ENCODE measurements at regions not wholly inside any gene's neighbourhood (a gene's known extent, or its start where the extent isn't known, plus 50 kb on each side); places are given as distances from the start of the nearest gene placed in this dataset.
A peak's percentile ranks its signal among the peaks of the same experiment; 100 is the strongest.
"Not testable (repeated sequence)": the region's sequence is repeated elsewhere in the genome, so short reads cannot be mapped to it uniquely, and the experiment has no call there.

DNA sequence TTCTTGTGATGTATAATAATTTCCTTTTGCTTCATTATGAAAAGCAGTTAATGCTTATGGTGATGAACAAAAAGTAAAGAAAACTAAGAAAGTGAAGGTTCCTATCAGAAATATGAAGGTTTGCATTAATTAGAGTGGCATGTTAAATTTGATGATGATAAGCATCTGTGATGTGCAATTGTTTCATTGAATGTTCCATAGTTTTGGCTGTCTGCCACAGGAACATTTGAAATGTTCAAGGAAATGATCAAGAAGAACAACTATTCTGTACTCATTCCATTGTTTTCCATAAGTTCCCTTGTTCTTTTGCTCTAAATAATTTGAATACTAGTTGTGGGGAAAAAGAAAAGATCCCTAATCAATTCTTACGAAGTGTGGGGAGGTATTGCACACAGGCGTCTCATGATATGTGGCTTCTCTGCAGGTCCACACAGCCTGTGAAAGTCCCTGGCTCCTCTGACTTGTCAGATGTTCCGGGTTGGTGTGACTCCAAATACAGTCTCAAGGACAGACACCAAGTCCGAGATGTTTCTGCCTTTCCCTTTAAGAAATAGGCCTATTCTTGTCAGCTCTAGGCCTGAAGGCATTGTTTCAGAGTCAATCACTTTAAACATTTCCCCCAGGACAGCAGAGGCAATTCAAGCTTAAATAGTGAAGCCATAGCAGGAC is 152.6 kb upstream of the MAST4 start:
- no peak overlapping the region for H3K9ac ChIP-seq (ENCODE audit: low read length)
- H3K4me3 ChIP-seq (ENCODE audit: low read length): no peak overlapping the region
- peaks cover 10% of the 10 kb centered on the region for H3K4me1 ChIP-seq (ENCODE audit: control insufficient read depth, insufficient read depth, low read length)
- DNase-seq (ENCODE audit: low read depth): no peak
- H3K27me3 ChIP-seq (replicated peaks; ENCODE audit: control insufficient read depth, insufficient read depth, low read length): no peaks in the 10 kb centered on the region
- no peaks in the 10 kb centered on the region for H3K36me3 ChIP-seq (ENCODE audit: control insufficient read depth, insufficient read depth, low read length, severe bottlenecking)
- no peaks in the 10 kb centered on the region for H3K9me3 ChIP-seq (ENCODE audit: control insufficient read depth, low read length)

DNA sequence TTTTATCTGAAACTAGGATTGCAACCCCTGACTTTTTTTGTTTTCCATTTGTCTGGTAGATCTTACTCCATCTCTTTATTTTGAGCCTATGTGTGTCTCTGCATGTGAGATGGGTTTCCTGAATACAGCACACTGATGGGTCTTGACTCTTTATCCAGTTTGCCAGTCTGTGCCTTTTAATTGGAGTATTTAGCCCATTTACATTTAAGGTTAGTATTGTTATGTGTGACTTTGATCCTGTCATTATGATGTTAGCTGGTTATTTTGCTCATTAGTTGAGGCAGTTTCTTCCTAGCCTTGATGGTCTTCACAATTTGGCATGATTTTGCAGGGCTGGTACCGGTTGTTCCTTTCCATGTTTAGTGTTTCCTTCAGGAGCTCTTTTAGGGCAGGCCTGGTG is 148.1 kb upstream of the MAST4 start:
- not testable (repeated sequence) for H3K9me3 ChIP-seq (ENCODE audit: control insufficient read depth, low read length); H3K36me3 ChIP-seq (ENCODE audit: control insufficient read depth, insufficient read depth, low read length, severe bottlenecking); H3K4me1 ChIP-seq (ENCODE audit: control insufficient read depth, insufficient read depth, low read length); H3K27me3 ChIP-seq (replicated peaks; ENCODE audit: control insufficient read depth, insufficient read depth, low read length); DNase-seq (ENCODE audit: low read depth); H3K4me3 ChIP-seq (ENCODE audit: low read length); H3K9ac ChIP-seq (ENCODE audit: low read length)

DNA sequence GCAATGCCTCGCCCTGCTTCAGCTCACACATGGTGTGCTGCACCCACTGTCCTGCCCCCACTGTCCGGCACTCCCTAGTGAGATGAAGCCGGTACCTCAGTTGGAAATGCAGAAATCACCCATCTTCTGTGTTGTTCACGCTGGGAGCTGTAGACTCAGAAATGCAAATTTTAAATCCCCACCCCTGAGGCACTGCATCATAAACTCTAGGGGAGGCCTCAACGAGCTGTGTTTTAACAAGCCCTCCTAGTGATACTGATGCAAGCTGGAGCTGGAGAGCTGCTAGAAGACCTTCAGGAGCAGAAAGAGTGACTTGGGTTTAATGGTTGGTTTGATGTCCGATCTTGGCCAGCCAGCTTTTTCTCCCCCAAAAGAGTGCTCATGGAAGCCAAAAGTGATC is 146.0 kb upstream of the MAST4 start:
- Histone ChIP-seq H3K4me1 (ENCODE audit: control insufficient read depth, insufficient read depth, low read length) (no peaks in the 10 kb centered on the region), H3K9ac (ENCODE audit: low read length) (no peak overlapping the region), H3K27me3 (replicated peaks; ENCODE audit: control insufficient read depth, insufficient read depth, low read length) (no peaks in the 10 kb centered on the region), H3K4me3 (ENCODE audit: low read length) (no peak overlapping the region), H3K36me3 (ENCODE audit: control insufficient read depth, insufficient read depth, low read length, severe bottlenecking) (no peaks in the 10 kb centered on the region), H3K9me3 (ENCODE audit: control insufficient read depth, low read length) (no peaks in the 10 kb centered on the region)
- no peak for DNase-seq (ENCODE audit: low read depth)

DNA sequence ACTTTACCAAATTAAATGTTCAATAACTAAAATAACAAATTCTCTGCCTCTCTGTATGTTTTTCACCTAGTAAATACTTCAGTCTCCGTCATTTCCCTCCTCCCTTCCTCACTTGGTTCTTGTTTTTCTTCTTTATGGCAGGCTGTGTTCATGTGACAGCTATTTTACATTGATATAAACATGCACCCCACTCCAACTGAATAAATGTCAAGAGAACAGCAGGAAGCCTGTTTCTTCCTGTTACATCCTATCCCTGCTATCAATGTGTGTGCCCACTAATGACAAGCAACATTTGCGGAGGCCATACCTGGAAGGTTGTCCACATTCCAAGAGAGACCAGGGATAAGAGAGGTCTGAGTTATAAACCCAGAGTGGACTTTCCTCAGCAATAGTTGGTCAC is 145.2 kb upstream of the MAST4 start:
- Histone ChIP-seq H3K9ac (ENCODE audit: low read length) (no peak overlapping the region), H3K27me3 (replicated peaks; ENCODE audit: control insufficient read depth, insufficient read depth, low read length) (no peaks in the 10 kb centered on the region)
- no peak for DNase-seq (ENCODE audit: low read depth)

DNA sequence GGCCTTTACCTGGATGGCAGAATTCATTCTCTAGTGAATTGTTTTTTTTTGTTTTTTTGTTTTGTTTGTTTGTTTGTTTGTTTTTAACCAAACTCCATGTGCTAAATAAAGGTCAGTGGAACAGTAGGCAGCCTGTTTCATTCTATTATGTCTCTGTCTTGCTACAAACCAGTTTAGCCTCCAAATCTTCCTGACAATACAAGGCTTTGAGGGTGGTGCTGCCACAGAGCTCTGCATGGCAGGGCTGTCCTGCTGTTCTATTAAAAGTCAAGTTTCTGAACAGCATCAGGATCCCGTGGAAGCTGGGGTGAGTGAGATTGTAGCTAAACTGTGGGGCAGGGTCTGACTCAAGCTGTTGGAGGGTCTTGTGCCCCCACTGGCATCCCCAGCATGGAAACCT is 144.1 kb upstream of the MAST4 start:
- Histone ChIP-seq H3K4me1 (ENCODE audit: control insufficient read depth, insufficient read depth, low read length) (no peaks in the 10 kb centered on the region), H3K4me3 (ENCODE audit: low read length) (no peak overlapping the region), H3K27me3 (replicated peaks; ENCODE audit: control insufficient read depth, insufficient read depth, low read length) (no peaks in the 10 kb centered on the region), H3K9me3 (ENCODE audit: control insufficient read depth, low read length) (no peaks in the 10 kb centered on the region), H3K36me3 (ENCODE audit: control insufficient read depth, insufficient read depth, low read length, severe bottlenecking) (no peaks in the 10 kb centered on the region), H3K9ac (ENCODE audit: low read length) (no peak overlapping the region)
- DNase-seq (ENCODE audit: low read depth): no peak

More for the DNA sequence above, 145.2 kb upstream of the MAST4 start:
- H3K4me3 ChIP-seq (ENCODE audit: low read length): no peak overlapping the region
- H3K36me3 ChIP-seq (ENCODE audit: control insufficient read depth, insufficient read depth, low read length, severe bottlenecking): no peaks in the 10 kb centered on the region
- no peaks in the 10 kb centered on the region for H3K9me3 ChIP-seq (ENCODE audit: control insufficient read depth, low read length)
- H3K4me1 ChIP-seq (ENCODE audit: control insufficient read depth, insufficient read depth, low read length): no peaks in the 10 kb centered on the region

DNA sequence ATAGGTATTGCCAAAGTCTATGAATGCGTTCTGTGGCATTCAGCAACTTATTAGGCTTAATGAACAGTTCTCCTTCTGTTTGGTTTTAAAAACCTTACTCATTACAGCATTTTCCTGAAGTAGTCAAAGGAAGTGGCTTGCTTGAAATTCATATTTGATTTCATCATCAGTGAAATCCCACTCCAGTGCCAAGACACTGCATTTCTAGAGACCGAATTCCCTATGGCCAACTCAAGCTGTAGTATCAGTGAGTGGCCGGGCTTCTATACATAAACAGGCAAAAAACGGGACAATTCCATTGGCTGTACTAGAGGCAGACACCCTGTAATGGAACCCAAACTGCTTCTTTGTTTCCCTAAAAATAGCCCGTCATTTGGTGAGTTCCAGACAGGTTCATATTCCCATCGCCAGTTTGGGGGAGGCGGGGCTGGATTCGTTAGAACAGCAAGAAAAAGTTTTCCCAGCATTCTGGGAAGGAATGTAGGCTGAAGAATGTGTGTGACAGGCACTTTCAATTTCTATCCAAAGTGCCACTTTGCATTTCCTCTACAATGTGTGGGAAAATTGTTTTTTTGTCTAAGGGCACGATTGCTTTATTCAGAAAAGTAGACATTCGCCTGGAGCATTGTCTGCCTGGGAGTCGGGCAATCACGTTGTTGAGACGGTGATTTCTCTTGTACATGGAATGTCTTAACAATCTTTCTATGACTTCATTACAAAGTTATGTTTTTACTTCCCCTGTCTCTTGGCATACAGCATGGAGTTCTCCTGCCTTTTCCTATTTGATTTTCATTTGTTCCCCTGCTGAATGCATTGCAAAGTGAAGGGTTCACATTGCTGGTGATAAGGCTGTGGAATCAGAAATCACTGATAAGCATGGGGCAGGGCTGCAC is 141.8 kb upstream of the MAST4 start:
- H3K9me3 ChIP-seq (ENCODE audit: control insufficient read depth, low read length): peaks cover 3% of the 10 kb centered on the region
- no peaks in the 10 kb centered on the region for H3K27me3 ChIP-seq (replicated peaks; ENCODE audit: control insufficient read depth, insufficient read depth, low read length)
- no peaks in the 10 kb centered on the region for H3K36me3 ChIP-seq (ENCODE audit: control insufficient read depth, insufficient read depth, low read length, severe bottlenecking)
- no peak overlapping the region for H3K9ac ChIP-seq (ENCODE audit: low read length)
- peak; percentile 1 for DNase-seq (ENCODE audit: low read depth)
- H3K4me1 ChIP-seq (ENCODE audit: control insufficient read depth, insufficient read depth, low read length): no peaks in the 10 kb centered on the region
- no peak overlapping the region for H3K4me3 ChIP-seq (ENCODE audit: low read length)

DNA sequence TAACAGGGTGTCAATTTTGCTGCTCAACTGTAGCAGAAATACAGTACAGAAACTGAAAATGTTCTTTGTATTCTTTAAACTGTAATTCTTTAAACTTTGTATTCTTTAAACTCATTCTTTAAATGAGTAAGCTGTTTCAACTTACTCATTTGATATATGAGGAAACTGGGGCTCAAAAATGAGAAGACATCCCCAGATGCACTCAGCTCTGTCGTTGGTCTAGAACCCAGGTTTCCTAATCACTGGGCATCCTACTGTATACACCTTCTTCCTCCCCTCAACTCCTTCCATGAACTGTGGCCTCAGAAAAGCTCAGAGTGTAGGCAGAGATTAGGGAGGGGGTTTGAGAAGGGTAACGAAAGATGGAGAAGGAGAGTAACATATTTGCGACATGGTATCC is 136.5 kb upstream of the MAST4 start:
- Histone ChIP-seq H3K4me1 (ENCODE audit: control insufficient read depth, insufficient read depth, low read length) (no peaks in the 10 kb centered on the region), H3K9me3 (ENCODE audit: control insufficient read depth, low read length) (peaks cover 13% of the 10 kb centered on the region), H3K9ac (ENCODE audit: low read length) (no peak overlapping the region), H3K36me3 (ENCODE audit: control insufficient read depth, insufficient read depth, low read length, severe bottlenecking) (no peaks in the 10 kb centered on the region), H3K27me3 (replicated peaks; ENCODE audit: control insufficient read depth, insufficient read depth, low read length) (no peaks in the 10 kb centered on the region), H3K4me3 (ENCODE audit: low read length) (no peak overlapping the region)
- DNase-seq (ENCODE audit: low read depth): no peak

DNA sequence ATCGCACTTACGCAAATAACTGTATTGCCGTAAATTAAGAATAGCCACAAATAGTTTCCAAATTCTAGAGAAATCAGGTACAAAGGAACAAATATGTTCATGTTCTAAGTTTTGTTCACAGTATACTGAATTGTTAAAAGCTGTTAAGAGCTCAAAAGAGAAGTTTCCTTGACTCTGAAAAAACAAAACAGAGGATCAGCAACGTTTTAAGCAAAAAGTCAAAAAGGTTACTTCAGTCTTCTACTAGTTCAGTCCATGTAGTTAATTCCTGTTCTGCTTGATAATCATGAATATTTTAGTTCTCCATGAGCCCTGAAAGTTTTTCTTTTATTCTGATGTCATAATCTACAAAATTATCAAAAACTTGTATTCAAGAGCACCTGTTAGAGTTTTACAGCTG is 128.6 kb upstream of the MAST4 start:
- DNase-seq (ENCODE audit: low read depth): no peak
- Histone ChIP-seq H3K9me3 (ENCODE audit: control insufficient read depth, low read length) (peaks cover 33% of the 10 kb centered on the region), H3K4me3 (ENCODE audit: low read length) (no peak overlapping the region), H3K27me3 (replicated peaks; ENCODE audit: control insufficient read depth, insufficient read depth, low read length) (no peaks in the 10 kb centered on the region), H3K36me3 (ENCODE audit: control insufficient read depth, insufficient read depth, low read length, severe bottlenecking) (no peaks in the 10 kb centered on the region), H3K9ac (ENCODE audit: low read length) (no peak overlapping the region), H3K4me1 (ENCODE audit: control insufficient read depth, insufficient read depth, low read length) (no peaks in the 10 kb centered on the region)

DNA sequence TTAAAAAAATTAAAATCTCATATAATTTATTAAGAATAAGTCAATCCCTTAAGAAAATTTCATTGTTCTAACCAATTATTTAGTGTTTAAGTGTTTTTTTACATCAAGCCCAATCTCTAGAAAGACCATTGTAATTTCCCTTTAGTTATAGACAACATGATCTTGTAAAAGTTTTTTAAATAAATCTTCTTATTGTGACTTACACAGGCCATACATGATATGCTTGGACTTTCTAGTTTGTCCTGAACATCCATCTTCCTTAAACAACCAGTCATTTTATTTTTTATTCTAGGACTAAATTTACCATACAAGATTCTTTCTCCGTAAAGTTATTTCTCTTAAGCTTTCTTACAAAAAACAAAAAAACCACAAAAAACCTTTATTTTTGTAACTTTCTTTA is 126.5 kb upstream of the MAST4 start:
- Histone ChIP-seq H3K9ac (ENCODE audit: low read length) (no peak overlapping the region), H3K27me3 (replicated peaks; ENCODE audit: control insufficient read depth, insufficient read depth, low read length) (no peaks in the 10 kb centered on the region), H3K4me1 (ENCODE audit: control insufficient read depth, insufficient read depth, low read length) (no peaks in the 10 kb centered on the region), H3K9me3 (ENCODE audit: control insufficient read depth, low read length) (peaks cover 28% of the 10 kb centered on the region), H3K36me3 (ENCODE audit: control insufficient read depth, insufficient read depth, low read length, severe bottlenecking) (no peaks in the 10 kb centered on the region), H3K4me3 (ENCODE audit: low read length) (no peak overlapping the region)
- DNase-seq (ENCODE audit: low read depth): no peak

DNA sequence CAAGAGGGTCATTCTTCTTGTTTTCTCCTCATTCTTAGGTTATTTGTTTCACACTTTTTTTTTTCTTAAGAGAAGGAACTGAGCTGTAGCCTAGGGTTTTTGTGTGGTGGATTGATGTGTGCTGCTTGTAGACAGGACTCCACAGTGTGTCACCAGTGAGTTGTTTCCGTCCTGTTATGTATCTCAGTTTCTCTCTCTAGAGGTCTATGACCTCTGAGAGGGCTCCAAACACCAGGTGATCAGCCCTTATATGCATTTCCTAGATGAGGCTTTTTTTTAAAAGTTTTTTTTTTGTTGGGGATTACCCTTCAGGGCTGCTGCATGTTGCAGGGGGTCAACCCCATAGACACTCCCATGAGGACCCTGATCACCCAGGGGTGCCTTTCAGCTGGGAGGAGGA is 124.2 kb upstream of the MAST4 start:
- Histone ChIP-seq H3K9me3 (ENCODE audit: control insufficient read depth, low read length) (peaks cover 30% of the 10 kb centered on the region), H3K4me3 (ENCODE audit: low read length) (no peak overlapping the region), H3K27me3 (replicated peaks; ENCODE audit: control insufficient read depth, insufficient read depth, low read length) (no peaks in the 10 kb centered on the region), H3K36me3 (ENCODE audit: control insufficient read depth, insufficient read depth, low read length, severe bottlenecking) (no peaks in the 10 kb centered on the region), H3K4me1 (ENCODE audit: control insufficient read depth, insufficient read depth, low read length) (no peaks in the 10 kb centered on the region), H3K9ac (ENCODE audit: low read length) (no peak overlapping the region)
- no peak for DNase-seq (ENCODE audit: low read depth)

DNA sequence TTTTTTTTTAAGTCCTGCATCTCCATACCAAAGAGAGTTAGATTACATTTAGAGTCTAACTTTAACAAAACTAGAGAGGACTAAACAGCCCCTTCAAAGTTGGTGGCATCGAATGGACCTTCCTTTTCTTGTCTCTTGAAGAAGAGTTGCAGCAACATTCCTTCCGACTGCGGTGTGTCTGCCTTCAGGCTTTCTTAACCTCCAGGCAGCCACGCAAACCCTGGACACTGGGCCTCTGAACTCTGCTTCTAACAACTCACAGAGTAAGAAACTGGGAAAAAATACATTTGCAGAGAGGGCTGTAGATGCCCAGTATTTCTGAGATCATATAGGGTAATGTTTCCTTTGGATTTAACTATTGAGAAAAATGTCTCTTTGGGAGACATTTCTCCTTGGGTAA is 120.5 kb upstream of the MAST4 start:
- Histone ChIP-seq H3K36me3 (ENCODE audit: control insufficient read depth, insufficient read depth, low read length, severe bottlenecking) (no peaks in the 10 kb centered on the region), H3K27me3 (replicated peaks; ENCODE audit: control insufficient read depth, insufficient read depth, low read length) (no peaks in the 10 kb centered on the region), H3K4me3 (ENCODE audit: low read length) (no peak overlapping the region), H3K9me3 (ENCODE audit: control insufficient read depth, low read length) (peaks cover 5% of the 10 kb centered on the region), H3K9ac (ENCODE audit: low read length) (no peak overlapping the region), H3K4me1 (ENCODE audit: control insufficient read depth, insufficient read depth, low read length) (no peaks in the 10 kb centered on the region)
- DNase-seq (ENCODE audit: low read depth): no peak

All from adipocyte (in vitro differentiated cells).